Karpas-422 (cell line): ENCODE measurements at regions not wholly inside any gene's neighbourhood (a gene's known extent, or its start where the extent isn't known, plus 50 kb on each side); places are given as distances from the start of the nearest gene placed in this dataset.
"Not testable (repeated sequence)": the region's sequence is repeated elsewhere in the genome, so short reads cannot be mapped to it uniquely, and the experiment has no call there.

Experiments
- DNase-seq: peaks from one replicate; pipeline ENCODE4 v3.0.0-alpha.2; 2015
- H2AFZ ChIP-seq: fragments of 200-600 bp; sonication (generic); 2 replicates; pipeline ENCODE4 v1.6.1; 2014; ENCODE audit warnings: antibody characterized with exemption, low read length, mixed read lengths
- H3K27ac ChIP-seq: fragments of 200-600 bp; sonication (generic); 2 replicates; pipeline ENCODE4 v1.5.1; 2014; ENCODE audit warnings: mild to moderate bottlenecking, low read length, moderate library complexity
- H3K27me3 ChIP-seq: fragments of 200-600 bp; sonication (generic); 2 replicates; pipeline ENCODE4 v1.6.1; 2014; ENCODE audit warnings: low read length, mixed read lengths
- H3K36me3 ChIP-seq: fragments of 200-600 bp; sonication (generic); 2 replicates; pipeline ENCODE4 v1.6.1; 2014; ENCODE audit warnings: low read length, mixed read lengths; ENCODE audit not compliant: insufficient read depth
- H3K4me1 ChIP-seq: fragments of 200-600 bp; sonication (generic); 2 replicates; pipeline ENCODE4 v1.6.1; 2014; ENCODE audit warnings: mild to moderate bottlenecking, low read length, mixed read lengths
- H3K4me2 ChIP-seq: fragments of 200-600 bp; sonication (generic); 2 replicates; pipeline ENCODE4 v1.6.1; 2014; ENCODE audit warnings: low read length, low read depth, mild to moderate bottlenecking; ENCODE audit not compliant: poor library complexity, severe bottlenecking
- H3K4me3 ChIP-seq: fragments of 200-600 bp; sonication (generic); 2 replicates; pipeline ENCODE4 v1.5.1; 2014; ENCODE audit warnings: mild to moderate bottlenecking, antibody characterized with exemption, low read length, mixed read lengths
- H3K79me2 ChIP-seq: fragments of 200-600 bp; sonication (generic); 2 replicates; pipeline ENCODE4 v1.6.1; 2014; ENCODE audit warnings: mild to moderate bottlenecking, low read length, mixed read lengths
- H3K9ac ChIP-seq: fragments of 200-600 bp; sonication (generic); 2 replicates; pipeline ENCODE4 v1.6.0; 2014; ENCODE audit warnings: low read length
- H3K9me2 ChIP-seq: fragments of 200-600 bp; sonication (generic), shearing (Covaris generic); replicated peaks from 2 replicates; pipeline ENCODE4 v1.6.0; 2014; ENCODE audit warnings: mild to moderate bottlenecking, low read length, moderate library complexity; ENCODE audit not compliant: insufficient read depth
- H3K9me3 ChIP-seq: fragments of 300-700, 200-600 bp; sonication (generic); 2 replicates; pipeline ENCODE4 v1.6.1; 2014; ENCODE audit warnings: low read length, mixed read lengths
- H4K20me1 ChIP-seq: fragments of 200-600 bp; sonication (generic); 2 replicates; pipeline ENCODE4 v1.6.1; 2014; ENCODE audit warnings: mild to moderate bottlenecking, antibody characterized with exemption, low read length, low read depth; ENCODE audit not compliant: insufficient read depth

- Histone ChIP-seq H3K4me2 (no peak overlapping the region), H3K9me3 (no peaks in the 10 kb centered on the region), H3K4me3 (no peak overlapping the region), H3K36me3 (no peaks in the 10 kb centered on the region), H3K79me2 (no peaks in the 10 kb centered on the region), H3K27ac (no peak overlapping the region), H3K4me1 (no peaks in the 10 kb centered on the region), H2AFZ (no peak overlapping the region), H4K20me1 (no peaks in the 10 kb centered on the region), H3K9ac (no peak overlapping the region), H3K9me2 (no peaks in the 10 kb centered on the region), H3K27me3 (no peaks in the 10 kb centered on the region)
- no peak for DNase-seq
Measured at GRCh38 chrX:104370089-104370488, 115.4 kb upstream of the ESX1 start.

- H3K36me3 ChIP-seq, H3K4me2 ChIP-seq, H3K4me1 ChIP-seq, H3K4me3 ChIP-seq, H3K9ac ChIP-seq, DNase-seq, H3K79me2 ChIP-seq, H3K27me3 ChIP-seq, H3K9me3 ChIP-seq, H3K27ac ChIP-seq, H3K9me2 ChIP-seq, H4K20me1 ChIP-seq, H2AFZ ChIP-seq: not testable (repeated sequence)
Measured at GRCh38 chrX:104360774-104361173, 106.0 kb upstream of the ESX1 start.

- Histone ChIP-seq H3K27ac (no peak overlapping the region), H3K4me1 (no peaks in the 10 kb centered on the region), H3K27me3 (no peaks in the 10 kb centered on the region), H3K9ac (no peak overlapping the region), H4K20me1 (no peaks in the 10 kb centered on the region), H3K4me3 (no peak overlapping the region), H3K36me3 (no peaks in the 10 kb centered on the region), H3K9me3 (no peaks in the 10 kb centered on the region), H3K4me2 (no peak overlapping the region), H2AFZ (no peak overlapping the region), H3K9me2 (no peaks in the 10 kb centered on the region), H3K79me2 (no peaks in the 10 kb centered on the region)
- no peak for DNase-seq
Measured at GRCh38 chrX:104359124-104359523, 104.4 kb upstream of the ESX1 start.

GRCh38 chrX:104351173-104351769 lies 96.5 kb upstream of the ESX1 start:
- no peak overlapping the region for H3K27ac ChIP-seq
- H3K9me3 ChIP-seq: no peaks in the 10 kb centered on the region
- no peak for DNase-seq
- H3K4me1 ChIP-seq: no peaks in the 10 kb centered on the region
- no peak overlapping the region for H3K4me2 ChIP-seq
- H3K4me3 ChIP-seq: no peak overlapping the region
- H3K27me3 ChIP-seq: no peaks in the 10 kb centered on the region
- no peak overlapping the region for H3K9ac ChIP-seq
- no peaks in the 10 kb centered on the region for H4K20me1 ChIP-seq
- no peaks in the 10 kb centered on the region for H3K79me2 ChIP-seq
- H3K36me3 ChIP-seq: no peaks in the 10 kb centered on the region
- H2AFZ ChIP-seq: no peak overlapping the region
- H3K9me2 ChIP-seq: no peaks in the 10 kb centered on the region

GRCh38 chrX:104347860-104348259 lies 93.1 kb upstream of the ESX1 start:
- Histone ChIP-seq H3K36me3 (no peaks in the 10 kb centered on the region), H3K27ac (no peak overlapping the region), H3K9ac (no peak overlapping the region), H3K4me2 (no peak overlapping the region), H4K20me1 (no peaks in the 10 kb centered on the region), H2AFZ (no peak overlapping the region), H3K79me2 (no peaks in the 10 kb centered on the region), H3K4me3 (no peak overlapping the region), H3K9me3 (no peaks in the 10 kb centered on the region), H3K9me2 (no peaks in the 10 kb centered on the region), H3K27me3 (no peaks in the 10 kb centered on the region), H3K4me1 (no peaks in the 10 kb centered on the region)
- DNase-seq: no peak

- H3K4me2 ChIP-seq: no peak overlapping the region
Measured at GRCh38 chrX:104343428-104344129, 88.8 kb upstream of the ESX1 start.

GRCh38 chrX:104342065-104342464 lies 87.3 kb upstream of the ESX1 start:
- Histone ChIP-seq H3K27me3 (no peaks in the 10 kb centered on the region), H3K79me2 (no peaks in the 10 kb centered on the region), H4K20me1 (no peaks in the 10 kb centered on the region), H3K4me2 (no peak overlapping the region), H3K27ac (no peak overlapping the region), H3K9me2 (no peaks in the 10 kb centered on the region), H3K4me1 (no peaks in the 10 kb centered on the region), H2AFZ (no peak overlapping the region), H3K9ac (no peak overlapping the region), H3K9me3 (no peaks in the 10 kb centered on the region), H3K36me3 (no peaks in the 10 kb centered on the region), H3K4me3 (no peak overlapping the region)
- DNase-seq: no peak

More at GRCh38 chrX:104343428-104344129, 88.8 kb upstream of the ESX1 start:
- Histone ChIP-seq H3K4me1 (no peaks in the 10 kb centered on the region), H3K9me3 (no peaks in the 10 kb centered on the region), H3K79me2 (no peaks in the 10 kb centered on the region), H3K9me2 (no peaks in the 10 kb centered on the region), H2AFZ (no peak overlapping the region), H4K20me1 (no peaks in the 10 kb centered on the region), H3K36me3 (no peaks in the 10 kb centered on the region), H3K9ac (no peak overlapping the region), H3K27ac (no peak overlapping the region), H3K27me3 (no peaks in the 10 kb centered on the region), H3K4me3 (no peak overlapping the region)
- peak; percentile 88 for DNase-seq

GRCh38 chrX:104335756-104336155 lies 81.0 kb upstream of the ESX1 start:
- Histone ChIP-seq H3K9ac (no peak overlapping the region), H3K4me3 (no peak overlapping the region), H3K27me3 (no peaks in the 10 kb centered on the region), H3K9me2 (no peaks in the 10 kb centered on the region), H3K27ac (no peak overlapping the region), H2AFZ (no peak overlapping the region), H3K9me3 (no peaks in the 10 kb centered on the region), H3K4me1 (no peaks in the 10 kb centered on the region), H3K36me3 (no peaks in the 10 kb centered on the region), H4K20me1 (no peaks in the 10 kb centered on the region), H3K79me2 (no peaks in the 10 kb centered on the region), H3K4me2 (no peak overlapping the region)
- no peak for DNase-seq
